ENCODE measurements at regions not wholly inside any gene's neighbourhood (a gene's known extent, or its start where the extent isn't known, plus 50 kb on each side); places are given as distances from the start of the nearest gene placed in this dataset.

DNA sequence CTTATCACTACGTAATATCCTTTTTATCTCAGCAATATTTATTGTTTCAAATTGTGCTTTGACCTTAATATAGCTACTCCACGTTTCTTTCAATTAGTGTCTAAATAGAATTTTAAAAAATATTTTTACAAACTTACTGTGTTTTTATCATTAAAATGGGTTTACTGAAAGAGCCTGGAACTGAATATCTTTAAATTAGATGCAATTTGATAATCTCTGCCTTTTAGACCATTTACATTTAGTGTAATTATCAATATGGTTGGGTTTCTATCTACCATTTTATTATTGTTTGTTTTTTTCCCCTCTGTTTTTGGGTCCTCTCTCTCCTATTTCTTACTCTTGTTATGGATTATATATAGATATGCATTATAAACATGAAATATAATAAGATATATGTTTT lies 327.8 kb downstream of the IRX2 start:
- DNase-seq: no peak

DNA sequence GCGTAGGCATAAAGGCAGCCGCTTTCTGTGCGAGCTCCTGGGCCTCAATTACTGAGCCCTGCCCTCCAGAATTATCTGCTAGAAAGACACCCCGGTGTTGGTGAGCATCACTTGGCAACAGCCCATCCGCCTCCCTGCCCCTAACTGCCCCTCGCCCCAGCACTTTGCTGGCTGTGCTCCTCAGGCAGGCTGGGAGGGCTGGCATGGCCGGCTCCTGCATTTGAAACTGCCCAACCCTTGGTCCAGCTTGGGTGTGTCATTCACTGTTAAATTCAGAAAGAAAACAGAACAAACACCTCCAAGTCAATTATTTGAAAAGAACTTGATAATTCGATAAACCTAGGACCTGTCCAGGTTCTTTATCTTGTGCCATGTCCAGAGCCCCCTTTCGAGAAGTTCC lies 334.2 kb downstream of the IRX2 start:
- DNase-seq: no peak

DNA sequence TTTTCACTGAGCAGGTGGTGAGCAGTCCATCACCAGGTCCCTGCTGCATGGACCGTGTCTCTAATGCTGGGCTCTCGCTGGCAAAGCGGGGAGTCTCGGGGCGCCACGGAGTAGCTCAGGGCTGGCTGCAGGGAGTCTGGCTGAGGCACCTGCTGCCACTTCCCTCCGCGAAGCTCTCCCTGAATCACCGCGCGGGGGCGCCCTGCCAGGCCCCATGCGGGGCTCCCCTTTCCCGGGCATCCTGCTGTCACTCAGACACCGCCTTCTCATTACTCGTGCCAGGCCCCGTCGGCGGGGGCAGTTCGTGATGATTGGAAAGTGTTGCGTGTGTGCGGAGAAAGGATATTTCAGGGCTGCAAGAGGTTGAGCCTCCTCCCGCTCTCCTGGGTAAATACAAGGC lies 335.8 kb downstream of the IRX2 start:
- no peak for DNase-seq

DNA sequence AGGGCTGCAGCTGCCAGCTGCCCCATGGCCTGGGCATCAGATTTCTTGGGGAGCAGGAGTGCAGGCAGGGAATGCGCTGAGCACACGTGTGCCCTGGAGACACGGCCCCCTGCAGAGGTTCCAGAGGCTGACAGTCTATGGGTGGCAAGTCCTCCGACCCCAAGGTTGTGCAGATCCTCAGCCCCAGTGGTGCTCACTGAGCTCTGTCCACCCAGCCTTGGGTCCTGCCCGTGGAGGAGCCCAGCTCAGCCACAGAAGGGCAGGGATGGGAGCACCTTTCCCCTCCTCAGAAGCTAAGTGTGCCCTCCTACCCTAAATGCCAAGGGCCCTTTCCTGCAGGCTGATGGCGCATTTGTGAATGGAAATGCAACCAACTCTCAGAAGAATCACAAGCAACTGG lies 341.0 kb downstream of the IRX2 start:
- no peak for DNase-seq

- no peak for DNase-seq
These were observed 348.2 kb downstream of the IRX2 start for GRCh38 chr5:2403296-2403695.

- DNase-seq: no peak
These were observed 351.7 kb downstream of the IRX2 start for GRCh38 chr5:2399804-2400203.

DNA sequence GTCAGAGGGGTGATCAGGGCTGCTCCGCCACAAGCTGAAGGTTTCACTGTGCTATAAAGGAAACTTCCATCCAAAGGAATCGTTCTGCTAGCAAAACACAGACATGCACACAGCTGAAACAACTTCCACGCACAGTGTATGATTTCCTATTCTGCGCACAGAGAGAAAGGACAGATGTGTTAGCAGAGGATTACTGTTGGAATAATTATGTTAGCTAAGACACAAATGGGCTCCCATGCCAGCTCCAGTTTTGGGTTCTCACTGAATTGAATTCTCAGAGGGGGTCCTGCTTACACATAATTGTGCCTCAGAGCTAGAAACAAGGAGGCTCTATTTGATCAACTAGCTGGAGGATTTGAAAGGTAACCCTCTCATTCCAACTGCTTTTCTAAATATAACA lies 352.4 kb downstream of the IRX2 start:
- no peak for DNase-seq

GRCh38 chr5:2393556-2393955 lies 357.9 kb downstream of the IRX2 start:
- DNase-seq: no peak

DNA sequence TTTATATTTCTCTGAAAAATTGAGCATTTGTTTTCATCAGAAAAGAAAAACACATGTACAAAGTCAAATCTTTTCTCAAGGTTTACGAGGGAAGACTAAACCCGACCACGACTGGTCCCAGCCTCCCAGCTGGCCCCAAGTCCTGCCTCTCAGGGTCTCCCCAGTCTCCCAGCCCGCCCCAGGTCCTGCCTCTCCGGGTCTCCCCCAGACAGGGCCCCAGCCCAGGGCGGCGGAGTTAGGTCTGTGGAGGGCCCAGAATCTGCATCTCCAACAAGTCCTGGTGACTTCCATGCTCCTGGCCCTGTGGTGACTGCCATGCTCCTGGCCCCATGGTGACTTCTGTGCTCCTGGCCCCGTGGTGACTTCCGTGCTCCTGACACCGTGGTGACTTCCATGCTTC lies 359.9 kb downstream of the IRX2 start:
- DNase-seq: no peak

DNA sequence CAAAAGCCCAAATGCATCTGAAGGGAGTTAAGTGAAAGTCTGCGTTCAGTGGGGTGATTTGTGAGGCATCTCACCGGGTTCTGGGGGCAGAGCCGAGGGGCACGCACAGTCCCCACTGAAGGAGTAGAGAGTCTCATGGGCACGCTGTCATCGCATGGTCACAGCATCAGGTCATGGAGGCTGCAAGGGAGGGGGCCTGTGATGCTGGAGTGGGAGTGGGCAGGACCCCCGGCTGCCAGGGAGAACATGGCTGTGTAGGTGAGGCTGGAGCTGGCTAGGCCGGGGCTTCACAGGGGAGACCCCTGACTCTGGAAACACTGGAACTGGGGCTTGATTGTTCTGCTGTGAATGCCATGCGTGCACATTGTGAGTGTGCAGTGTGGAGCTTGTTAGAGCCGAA lies 360.5 kb downstream of the IRX2 start:
- no peak for DNase-seq

DNA sequence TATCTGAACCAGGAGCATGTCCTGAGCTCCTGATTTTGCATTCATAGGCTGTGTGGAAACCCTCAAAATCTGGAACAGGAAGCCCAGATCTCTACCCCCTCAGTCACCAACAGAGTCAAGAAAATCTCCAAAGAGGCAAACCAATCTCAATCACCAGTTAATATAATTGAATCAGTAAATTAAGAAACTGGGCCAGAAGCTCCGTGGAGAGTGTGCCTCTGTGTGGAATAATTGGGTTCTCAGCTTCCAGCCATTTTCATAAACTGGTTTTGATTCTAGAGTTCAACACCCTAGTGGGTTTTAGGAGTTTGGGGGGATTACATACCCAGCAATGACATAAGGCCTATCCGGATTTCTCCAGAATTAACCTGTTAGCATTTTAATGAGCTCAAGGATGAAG lies 362.9 kb downstream of the IRX2 start:
- no peak for DNase-seq

GRCh38 chr5:2387634-2388325 lies 363.7 kb downstream of the IRX2 start:
- no peak for DNase-seq

DNA sequence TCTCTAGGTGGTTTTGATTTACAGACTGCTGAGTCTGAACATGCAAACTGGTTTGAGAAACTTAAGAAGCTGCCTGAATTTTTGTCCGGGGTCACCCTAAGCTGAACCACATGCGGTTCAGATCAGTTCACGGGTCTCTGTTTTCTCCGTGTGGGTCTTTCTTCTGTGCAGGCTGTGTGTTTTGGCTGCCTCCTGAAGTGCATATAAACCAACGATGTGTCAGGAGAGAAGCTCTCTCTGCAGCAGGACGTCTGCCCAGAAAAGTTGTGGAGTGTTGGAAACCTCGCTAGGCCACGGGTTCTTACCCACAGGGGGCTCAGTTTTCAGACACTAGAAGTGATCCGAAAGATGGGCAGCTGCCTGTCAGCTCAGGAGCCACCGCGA lies 364.2 kb downstream of the IRX2 start:
- DNase-seq: no peak

DNA sequence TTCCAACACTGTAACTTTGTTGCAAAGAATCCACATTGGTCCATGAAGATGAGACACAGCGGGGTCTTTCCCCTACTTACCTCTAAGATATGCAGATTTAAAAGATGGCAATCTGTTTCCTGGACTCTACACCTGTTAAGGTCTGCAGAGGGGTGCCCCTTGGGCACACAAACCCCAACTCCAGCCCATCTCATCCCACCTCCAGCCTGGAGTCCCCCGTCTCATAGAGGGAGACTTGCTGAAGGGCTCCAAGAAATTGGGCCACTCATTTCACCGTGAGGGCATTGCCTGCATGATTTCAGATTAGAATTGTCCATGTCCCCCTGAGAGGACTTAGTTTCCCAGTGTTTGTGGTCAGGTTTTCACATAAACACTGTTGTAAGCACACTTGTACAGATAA lies 365.7 kb downstream of the IRX2 start:
- no peak for DNase-seq

GRCh38 chr5:2383698-2384065 lies 367.8 kb downstream of the IRX2 start:
- no peak for DNase-seq

DNA sequence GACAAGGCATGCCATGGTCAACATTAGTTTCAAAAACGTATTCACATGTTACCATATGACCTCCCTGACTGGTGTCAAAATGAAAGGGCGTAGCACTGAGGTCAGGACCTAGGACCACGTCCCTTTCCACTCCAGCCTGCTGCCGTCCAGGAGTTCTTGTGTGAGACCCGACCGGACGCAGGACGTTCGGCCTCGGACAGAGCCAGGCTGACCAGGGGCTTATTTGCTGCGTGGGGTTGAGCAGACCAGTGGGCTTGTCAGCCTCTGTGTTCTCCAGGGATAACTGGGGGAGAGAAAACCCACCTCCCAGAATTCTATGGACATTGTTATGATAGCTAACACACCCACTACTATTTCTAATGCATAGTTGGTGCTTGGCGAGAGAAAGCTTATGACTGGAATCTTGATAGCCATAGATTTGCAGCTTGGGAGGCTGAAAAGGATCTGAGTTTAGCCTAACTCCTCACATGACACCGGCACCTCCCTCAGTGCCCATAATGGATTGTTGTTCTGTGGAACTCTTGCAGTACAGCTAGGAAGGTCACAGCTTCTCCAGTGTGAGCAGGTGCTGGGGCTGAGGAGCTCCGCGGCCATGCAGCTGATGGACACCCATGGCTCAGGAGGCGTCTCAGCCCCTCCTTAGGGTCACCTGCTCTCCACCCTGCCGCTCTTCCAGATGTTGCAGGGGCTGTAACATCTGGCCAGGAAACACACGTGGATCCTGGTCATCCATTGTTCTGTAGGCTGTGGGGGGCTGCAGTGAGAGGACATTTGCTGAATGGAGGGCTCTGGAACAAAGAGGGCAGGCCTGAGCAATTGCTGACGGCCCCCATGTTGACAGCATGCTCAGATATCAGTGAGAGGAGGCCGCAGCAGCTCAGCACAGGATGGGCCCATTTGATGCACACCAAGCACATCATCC lies 368.4 kb downstream of the IRX2 start:
- no peak for DNase-seq

DNA sequence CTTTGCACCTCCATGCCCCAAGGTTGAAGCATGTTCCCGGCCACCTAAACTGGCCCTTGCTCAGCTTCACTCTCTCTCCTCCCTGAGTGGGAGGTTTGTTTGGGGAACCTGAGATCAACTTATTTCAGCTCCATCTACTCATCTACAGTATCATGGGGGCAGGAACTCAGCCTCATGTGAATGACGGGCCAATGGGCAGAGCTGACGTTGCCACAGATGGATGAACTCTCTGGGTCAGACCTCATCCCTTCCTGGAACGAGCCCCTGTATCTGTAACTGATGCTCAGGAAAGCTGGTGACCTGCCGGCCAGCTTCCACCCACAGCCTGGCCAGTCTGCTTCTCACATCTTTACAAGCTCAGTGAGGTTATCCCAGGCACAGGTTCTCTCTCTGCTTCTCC lies 369.6 kb downstream of the IRX2 start:
- DNase-seq: no peak

DNA sequence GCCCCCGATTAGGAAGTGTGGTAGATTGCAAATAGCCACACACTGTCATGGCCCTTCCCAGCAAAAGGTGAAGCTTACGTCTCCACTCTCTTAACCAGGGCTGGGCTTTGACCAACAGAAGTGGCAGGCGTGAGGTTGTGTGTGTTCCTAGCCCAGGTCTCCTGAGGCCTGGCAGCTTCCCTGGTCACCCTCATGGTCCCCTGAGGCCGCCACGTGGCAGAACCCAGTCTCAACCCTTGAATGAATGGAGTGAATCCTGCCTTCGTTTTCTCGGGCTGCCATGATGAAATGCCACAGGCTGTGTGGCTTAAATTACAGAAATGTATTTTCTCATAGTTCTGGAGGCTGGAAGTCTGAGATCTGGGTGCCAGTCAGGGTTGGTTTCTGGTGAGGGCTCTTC lies 370.4 kb downstream of the IRX2 start:
- DNase-seq: no peak

DNA sequence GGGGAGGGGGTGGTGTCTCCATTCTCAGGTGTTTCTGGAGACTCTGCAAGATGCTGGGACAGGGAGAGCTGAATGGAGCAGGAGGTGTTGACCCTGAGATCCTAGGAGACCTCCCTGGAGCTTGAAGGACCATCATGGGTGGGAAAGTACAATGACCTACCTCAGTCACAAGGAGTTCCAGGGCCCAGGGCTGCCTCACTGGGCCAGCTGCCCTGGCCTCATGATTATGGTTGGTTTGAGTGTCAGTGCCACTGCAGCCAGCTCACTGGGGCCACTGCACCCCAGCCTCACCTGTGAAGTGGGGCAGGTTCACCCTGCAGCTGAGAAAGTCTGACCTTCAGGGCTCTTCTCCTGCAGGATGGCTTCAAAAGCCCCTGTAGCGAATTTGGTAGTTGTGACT lies 372.5 kb downstream of the IRX2 start:
- DNase-seq: no peak

DNA sequence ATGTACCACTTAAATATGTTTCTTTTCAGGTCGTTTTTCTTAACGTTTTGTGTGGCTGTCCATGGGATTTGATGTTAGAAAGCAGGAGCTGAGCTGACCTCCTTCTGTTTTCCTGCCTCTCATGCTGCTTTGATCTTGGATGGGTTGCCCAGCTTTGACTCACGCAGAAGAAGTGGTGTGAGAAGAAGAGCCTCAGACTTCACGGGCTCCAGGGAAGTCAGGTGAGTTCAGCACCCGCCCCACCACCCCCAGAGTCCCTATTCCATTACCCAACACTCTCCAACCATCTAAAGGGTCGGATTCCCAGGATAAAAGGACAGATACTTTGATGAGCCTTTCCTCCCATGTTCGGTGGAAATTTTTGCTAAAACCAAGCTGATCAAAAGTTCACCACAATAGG lies 373.4 kb downstream of the IRX2 start:
- DNase-seq: no peak

DNA sequence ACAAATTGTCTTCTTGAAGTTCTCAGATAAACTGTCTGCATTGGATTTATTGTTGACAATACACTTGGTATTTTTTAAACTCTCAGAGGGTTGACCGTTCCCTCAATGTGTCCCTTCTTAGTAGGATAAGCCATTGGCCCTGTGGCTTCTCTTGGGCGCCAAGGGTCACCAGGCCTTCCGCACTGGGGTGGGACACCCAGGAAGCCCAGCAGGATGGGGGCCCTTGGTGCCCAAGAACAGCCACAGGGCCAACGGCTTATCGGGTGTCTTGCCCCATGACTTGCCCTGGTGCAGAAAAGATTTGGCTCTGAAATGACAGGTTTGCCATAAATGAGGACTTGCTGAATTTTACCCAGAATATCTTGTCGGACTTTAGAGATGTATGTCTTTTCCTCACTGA lies 375.0 kb downstream of the IRX2 start:
- no peak for DNase-seq

GRCh38 chr5:2375757-2376250 lies 375.7 kb downstream of the IRX2 start:
- no peak for DNase-seq

- no peak for DNase-seq
These were observed 376.2 kb downstream of the IRX2 start for GRCh38 chr5:2375291-2375690.

DNA sequence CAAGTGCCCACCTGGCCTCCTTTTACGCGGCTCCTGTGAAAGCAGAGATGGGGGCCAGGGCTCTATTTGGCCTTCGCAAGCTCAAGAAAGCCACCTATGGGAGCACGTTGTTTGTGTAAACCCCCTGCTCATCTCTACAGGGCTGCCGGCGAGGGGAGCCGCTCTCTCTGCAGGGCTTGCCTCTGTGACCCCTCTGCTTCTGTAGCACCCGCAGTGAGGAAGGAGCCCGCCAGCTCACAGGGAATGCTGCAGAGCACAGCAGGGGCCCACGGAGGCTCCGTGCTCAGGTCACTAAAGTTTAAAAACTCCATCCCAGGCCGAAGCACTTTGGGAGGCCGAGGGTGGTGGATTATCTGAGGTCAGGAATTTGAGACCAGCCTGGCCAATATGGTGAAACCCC lies 376.8 kb downstream of the IRX2 start:
- DNase-seq: no peak

- DNase-seq: no peak
These were observed 377.8 kb downstream of the IRX2 start for GRCh38 chr5:2373631-2374030.

Measured in NCI-H2081 (cell line).